ENCODE measurements at regions not wholly inside any gene's neighbourhood (a gene's known extent, or its start where the extent isn't known, plus 50 kb on each side); places are given as distances from the start of the nearest gene placed in this dataset.

- TF ChIP-seq SIN3A (conservative IDR thresholded peaks at IDR 0.05 in 1 of 2, IDR thresholded peaks at IDR 0.05 in 1 of 2; ENCODE audit: low read depth in 1 of 2, low read length in 2 of 2) (no peak), MAX (IDR thresholded peaks at IDR 0.05) (no peak)
These were observed 158.5 kb downstream of the TSEN15 start (continued) for GRCh38 chr1:184210031-184210430.
